SK-N-SH treated with all-trans-retinoic acid at 6 μM for 48 hours (cell line): ENCODE measurements at regions not wholly inside any gene's neighbourhood (a gene's known extent, or its start where the extent isn't known, plus 50 kb on each side); places are given as distances from the start of the nearest gene placed in this dataset.

Experiments
- ESRRG ChIP-seq: fragments of 250-450 bp; sonication (Bioruptor Pico); IDR thresholded peaks from 2 replicates; pipeline ENCODE4 v1.6.1; 2021; ENCODE audit warnings: mild to moderate bottlenecking
- ISL1 ChIP-seq: fragments of 250-450 bp; sonication (Bioruptor Pico); IDR thresholded peaks from 2 replicates; pipeline ENCODE4 v2.1.2; 2022; ENCODE audit warnings: mild to moderate bottlenecking, moderate library complexity
- OSR1 ChIP-seq: fragments of 250-450 bp; sonication (Bioruptor Pico); IDR thresholded peaks from 2 replicates; pipeline ENCODE4 v1.8.0; 2022; ENCODE audit warnings: moderate library complexity, mild to moderate bottlenecking, inconsistent platforms
- PPARA ChIP-seq: fragments of 250-450 bp; sonication (Bioruptor Pico); IDR thresholded peaks from 2 replicates; pipeline ENCODE4 v1.5.0; 2020; ENCODE audit warnings: mild to moderate bottlenecking, borderline replicate concordance
- RARB ChIP-seq: fragments of 250-450 bp; sonication (Bioruptor Pico); IDR thresholded peaks from 2 replicates; pipeline ENCODE4 v1.8.0; 2021; ENCODE audit warnings: mild to moderate bottlenecking, moderate library complexity
- SNAI2 ChIP-seq: fragments of 250-450 bp; sonication (Bioruptor Pico); IDR thresholded peaks from 2 replicates; pipeline ENCODE4 v1.5.0; 2020; ENCODE audit warnings: mild to moderate bottlenecking, moderate library complexity
- TCF4 ChIP-seq: fragments of 250-450 bp; sonication (Bioruptor Pico); IDR thresholded peaks from 2 replicates; pipeline ENCODE4 v1.8.0; 2021; ENCODE audit warnings: mild to moderate bottlenecking, moderate library complexity, borderline replicate concordance
- ZNF70 ChIP-seq: fragments of 450-650 bp; formaldehyde crosslinking; IDR thresholded peaks from 2 replicates; pipeline ENCODE4 v1.5.0; 2020; ENCODE audit warnings: mild to moderate bottlenecking, moderate library complexity
- TF ChIP-seq, protein P1 (sequence below): fragments of 250-450 bp; sonication (Bioruptor Pico); IDR thresholded peaks from 2 replicates; pipeline ENCODE4 v1.8.0; 2020; ENCODE audit warnings: mild to moderate bottlenecking, moderate library complexity, borderline replicate concordance
- TF ChIP-seq, protein P2 (sequence below): fragments of 250-450 bp; sonication (Bioruptor Pico); IDR thresholded peaks from 2 replicates; pipeline ENCODE4 v1.5.1; 2020; ENCODE audit warnings: low read depth, mild to moderate bottlenecking, moderate library complexity

DNA sequence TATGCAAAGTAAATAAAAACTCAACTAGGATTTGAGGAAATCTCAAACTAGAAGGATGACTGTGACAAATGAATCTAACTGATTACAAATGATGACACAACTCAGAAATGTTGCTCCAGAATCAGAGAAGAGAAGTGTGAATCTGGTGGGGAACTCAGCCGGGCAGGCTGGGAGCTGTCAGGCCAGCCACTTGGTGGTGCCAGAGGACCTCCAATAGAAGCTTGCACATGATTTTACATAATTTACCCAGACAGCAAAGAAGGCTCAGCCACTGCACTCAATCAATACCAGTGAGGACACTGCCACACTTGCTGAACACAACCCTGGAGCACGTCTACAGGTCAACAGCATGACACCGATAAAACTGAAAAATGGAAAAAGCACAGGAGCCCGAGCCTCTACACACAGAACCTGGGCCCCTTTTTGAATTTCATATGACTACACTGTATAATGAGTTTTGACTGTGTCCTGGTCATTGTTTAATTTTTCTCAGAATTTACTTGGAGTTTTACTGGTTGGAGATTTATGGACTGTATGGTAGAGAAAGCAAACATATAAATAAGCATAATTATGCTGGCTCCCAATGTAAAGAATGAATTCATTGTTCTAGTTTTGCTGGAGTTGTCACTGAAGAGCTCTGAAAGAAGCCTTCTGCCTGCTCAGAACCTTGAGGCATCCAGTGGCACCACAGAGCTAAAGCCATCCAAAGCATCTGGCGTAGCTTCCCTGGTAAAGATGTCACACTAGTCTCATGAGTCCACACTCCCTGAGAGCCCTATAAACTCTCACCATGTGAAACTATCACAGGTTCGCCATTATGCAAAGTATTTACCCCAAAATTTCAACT lies 296.5 kb downstream of the THBS2 start:
- TF ChIP-seq RARB (CRISPR knock-in tag) (no peak), ESRRG (CRISPR knock-in tag) (no peak), ZNF70 (CRISPR knock-in tag) (no peak), SNAI2 (CRISPR knock-in tag) (no peak), PPARA (no peak), OSR1 (CRISPR knock-in tag) (no peak), ISL1 (no peak), TCF4 (no peak)
- TF ChIP-seq, protein P1, sequence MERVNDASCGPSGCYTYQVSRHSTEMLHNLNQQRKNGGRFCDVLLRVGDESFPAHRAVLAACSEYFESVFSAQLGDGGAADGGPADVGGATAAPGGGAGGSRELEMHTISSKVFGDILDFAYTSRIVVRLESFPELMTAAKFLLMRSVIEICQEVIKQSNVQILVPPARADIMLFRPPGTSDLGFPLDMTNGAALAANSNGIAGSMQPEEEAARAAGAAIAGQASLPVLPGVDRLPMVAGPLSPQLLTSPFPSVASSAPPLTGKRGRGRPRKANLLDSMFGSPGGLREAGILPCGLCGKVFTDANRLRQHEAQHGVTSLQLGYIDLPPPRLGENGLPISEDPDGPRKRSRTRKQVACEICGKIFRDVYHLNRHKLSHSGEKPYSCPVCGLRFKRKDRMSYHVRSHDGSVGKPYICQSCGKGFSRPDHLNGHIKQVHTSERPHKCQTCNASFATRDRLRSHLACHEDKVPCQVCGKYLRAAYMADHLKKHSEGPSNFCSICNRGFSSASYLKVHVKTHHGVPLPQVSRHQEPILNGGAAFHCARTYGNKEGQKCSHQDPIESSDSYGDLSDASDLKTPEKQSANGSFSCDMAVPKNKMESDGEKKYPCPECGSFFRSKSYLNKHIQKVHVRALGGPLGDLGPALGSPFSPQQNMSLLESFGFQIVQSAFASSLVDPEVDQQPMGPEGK = no peak
- TF ChIP-seq, protein P2, sequence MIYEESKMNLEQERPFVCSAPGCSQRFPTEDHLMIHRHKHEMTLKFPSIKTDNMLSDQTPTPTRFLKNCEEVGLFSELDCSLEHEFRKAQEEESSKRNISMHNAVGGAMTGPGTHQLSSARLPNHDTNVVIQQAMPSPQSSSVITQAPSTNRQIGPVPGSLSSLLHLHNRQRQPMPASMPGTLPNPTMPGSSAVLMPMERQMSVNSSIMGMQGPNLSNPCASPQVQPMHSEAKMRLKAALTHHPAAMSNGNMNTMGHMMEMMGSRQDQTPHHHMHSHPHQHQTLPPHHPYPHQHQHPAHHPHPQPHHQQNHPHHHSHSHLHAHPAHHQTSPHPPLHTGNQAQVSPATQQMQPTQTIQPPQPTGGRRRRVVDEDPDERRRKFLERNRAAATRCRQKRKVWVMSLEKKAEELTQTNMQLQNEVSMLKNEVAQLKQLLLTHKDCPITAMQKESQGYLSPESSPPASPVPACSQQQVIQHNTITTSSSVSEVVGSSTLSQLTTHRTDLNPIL (CRISPR knock-in tag) = no peak
